ENCODE measurements at regions not wholly inside any gene's neighbourhood (a gene's known extent, or its start where the extent isn't known, plus 50 kb on each side); places are given as distances from the start of the nearest gene placed in this dataset.

GRCh38 chr5:3102531-3102930 lies 351.1 kb upstream of the IRX2 start:
- TF ChIP-seq, protein P1, sequence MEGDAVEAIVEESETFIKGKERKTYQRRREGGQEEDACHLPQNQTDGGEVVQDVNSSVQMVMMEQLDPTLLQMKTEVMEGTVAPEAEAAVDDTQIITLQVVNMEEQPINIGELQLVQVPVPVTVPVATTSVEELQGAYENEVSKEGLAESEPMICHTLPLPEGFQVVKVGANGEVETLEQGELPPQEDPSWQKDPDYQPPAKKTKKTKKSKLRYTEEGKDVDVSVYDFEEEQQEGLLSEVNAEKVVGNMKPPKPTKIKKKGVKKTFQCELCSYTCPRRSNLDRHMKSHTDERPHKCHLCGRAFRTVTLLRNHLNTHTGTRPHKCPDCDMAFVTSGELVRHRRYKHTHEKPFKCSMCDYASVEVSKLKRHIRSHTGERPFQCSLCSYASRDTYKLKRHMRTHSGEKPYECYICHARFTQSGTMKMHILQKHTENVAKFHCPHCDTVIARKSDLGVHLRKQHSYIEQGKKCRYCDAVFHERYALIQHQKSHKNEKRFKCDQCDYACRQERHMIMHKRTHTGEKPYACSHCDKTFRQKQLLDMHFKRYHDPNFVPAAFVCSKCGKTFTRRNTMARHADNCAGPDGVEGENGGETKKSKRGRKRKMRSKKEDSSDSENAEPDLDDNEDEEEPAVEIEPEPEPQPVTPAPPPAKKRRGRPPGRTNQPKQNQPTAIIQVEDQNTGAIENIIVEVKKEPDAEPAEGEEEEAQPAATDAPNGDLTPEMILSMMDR (IDR thresholded peaks at IDR 0.05; ENCODE audit: low read depth, low read length), result no peak
- in situ Hi-C loops (cut with HindIII; ENCODE audit: low sequenced_read_pairs), result no loop called here
- no peak overlapping the region for H3K4me3 ChIP-seq (ENCODE audit: low read depth, low read length)
- DNase-seq (ENCODE audit: low read depth, low spot score), result no peak

DNA sequence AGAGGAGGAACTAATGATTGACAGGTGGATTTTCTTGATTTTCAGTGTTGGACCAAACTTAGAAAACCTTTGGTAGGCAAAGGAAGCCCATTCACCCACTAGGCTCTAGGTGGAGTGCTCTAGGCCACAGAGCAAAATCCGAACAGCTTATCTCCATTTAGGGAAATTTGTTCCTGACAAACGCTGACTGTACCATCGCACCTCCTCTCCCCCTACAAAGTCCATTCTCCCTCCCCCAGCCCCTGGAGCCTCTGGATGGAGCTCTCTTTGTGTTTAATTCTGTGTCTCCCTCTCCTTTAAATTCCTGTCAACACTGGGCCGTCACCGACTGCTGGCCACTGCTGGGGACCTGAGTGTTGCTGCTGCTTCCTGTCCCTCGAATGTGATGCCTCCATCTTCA lies 350.1 kb upstream of the IRX2 start:
- TF ChIP-seq, protein P1 (IDR thresholded peaks at IDR 0.05; ENCODE audit: low read depth, low read length), result no peak
- in situ Hi-C loops (cut with HindIII; ENCODE audit: low sequenced_read_pairs), result no loop called here
- no peak for DNase-seq (ENCODE audit: low read depth, low spot score)
- H3K4me3 ChIP-seq (ENCODE audit: low read depth, low read length), result no peak overlapping the region

GRCh38 chr5:3100921-3101551 lies 349.6 kb upstream of the IRX2 start:
- TF ChIP-seq, protein P1 (IDR thresholded peaks at IDR 0.05; ENCODE audit: low read depth, low read length), result no peak
- H3K4me3 ChIP-seq (ENCODE audit: low read depth, low read length), result no peak overlapping the region
- in situ Hi-C loops (cut with HindIII; ENCODE audit: low sequenced_read_pairs), result no loop called here
- DNase-seq (ENCODE audit: low read depth, low spot score), result no peak

DNA sequence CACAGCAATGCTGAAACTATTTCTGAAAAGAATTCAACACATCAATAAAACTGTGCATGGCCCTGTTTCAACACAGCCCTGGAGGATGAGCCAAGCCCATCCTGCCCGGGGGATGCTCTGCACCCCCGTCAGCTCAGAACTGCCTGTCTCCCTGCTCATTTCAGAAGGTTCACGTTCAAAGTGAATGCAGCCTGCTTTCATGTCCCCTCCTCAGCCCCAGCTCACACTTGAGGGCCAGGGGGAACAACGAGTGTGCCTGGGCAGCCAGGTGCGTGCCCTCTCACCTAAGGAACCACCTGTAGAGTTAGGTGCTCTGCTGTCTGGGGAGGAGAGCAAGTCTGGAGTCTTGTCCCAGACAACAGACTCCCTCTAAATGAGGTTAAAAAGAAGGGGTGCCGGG lies 348.5 kb upstream of the IRX2 start:
- DNase-seq (ENCODE audit: low read depth, low spot score), result no peak
- in situ Hi-C loops (cut with HindIII; ENCODE audit: low sequenced_read_pairs), result no loop called here
- no peak overlapping the region for H3K4me3 ChIP-seq (ENCODE audit: low read depth, low read length)
- TF ChIP-seq, protein P1 (IDR thresholded peaks at IDR 0.05; ENCODE audit: low read depth, low read length), result no peak

- no peak for DNase-seq (ENCODE audit: low read depth, low spot score)
- in situ Hi-C loops (cut with HindIII; ENCODE audit: low sequenced_read_pairs), result no loop called here
- no peak overlapping the region for H3K4me3 ChIP-seq (ENCODE audit: low read depth, low read length)
- TF ChIP-seq, protein P1 (IDR thresholded peaks at IDR 0.05; ENCODE audit: low read depth, low read length), result no peak
These were observed 348.0 kb upstream of the IRX2 start for GRCh38 chr5:3099526-3099925.

GRCh38 chr5:3098821-3099220 lies 347.3 kb upstream of the IRX2 start:
- DNase-seq (ENCODE audit: low read depth, low spot score), result no peak
- in situ Hi-C loops (cut with HindIII; ENCODE audit: low sequenced_read_pairs), result no loop called here
- H3K4me3 ChIP-seq (ENCODE audit: low read depth, low read length), result no peak overlapping the region
- TF ChIP-seq, protein P1 (IDR thresholded peaks at IDR 0.05; ENCODE audit: low read depth, low read length), result no peak

All from astrocyte of the spinal cord (primary cell).